IMR-90 (cell line): ENCODE measurements at regions not wholly inside any gene's neighbourhood (a gene's known extent, or its start where the extent isn't known, plus 50 kb on each side); places are given as distances from the start of the nearest gene placed in this dataset.

Source experiments
- ATAC-seq: fragments of 200-7000 bp; cut with Tn5 transposase; 2 replicates; pipeline ENCODE4 v1.9.1; 2020; ENCODE audit warnings: low read depth, mild to moderate bottlenecking, moderate library complexity
- BruUV-seq: library from RNA; stranded (reverse); fragments of 400-500 nt; replicated peaks from 2 replicates; lab custom pipeline; 2021; lab: Mats Ljungman, UMichigan
- CTCF ChIA-PET: fragments of 300-600 bp; formaldehyde crosslinking; extraction: SDS; loops from one replicate; lab custom pipeline; 2021; ENCODE audit warnings: antibody characterized with exemption; lab: Yijun Ruan, JAX
- POLR2A ChIA-PET: fragments of 300-600 bp; sonication (Branson Sonifier 250); formaldehyde crosslinking; loops from one replicate; lab custom pipeline; 2022; ENCODE audit warnings: antibody characterized with exemption; ENCODE audit not compliant: unreplicated experiment; lab: Charles Lee
- DNase-seq: peaks from one replicate; pipeline ENCODE4 v3.0.0; 2013
- H2AFZ ChIP-seq: replicated peaks from 2 replicates; pipeline ENCODE3; 2013; ENCODE audit warnings: low read length, mild to moderate bottlenecking; ENCODE audit not compliant: poor library complexity
- H2AK5ac ChIP-seq: 2 replicates; pipeline ENCODE4 v1.6.1; 2013; ENCODE audit warnings: low read depth, low read length, inconsistent platforms
- H2AK9ac ChIP-seq: replicated peaks from 2 replicates; pipeline ENCODE3; 2013; ENCODE audit warnings: mild to moderate bottlenecking, low read depth, low read length, moderate library complexity; ENCODE audit not compliant: poor library complexity
- H2BK120ac ChIP-seq: 2 replicates; pipeline ENCODE4 v1.6.1; 2013; ENCODE audit warnings: low read depth, low read length, inconsistent platforms
- H2BK15ac ChIP-seq: 3 replicates; pipeline ENCODE4 v1.6.1; 2013; ENCODE audit warnings: low read depth, low read length, inconsistent platforms
- H2BK20ac ChIP-seq: 2 replicates; pipeline ENCODE4 v1.6.1; 2013; ENCODE audit warnings: low read depth, mild to moderate bottlenecking, inconsistent platforms, low read length, moderate library complexity
- H2BK5ac ChIP-seq: 2 replicates; pipeline ENCODE4 v1.6.1; 2013; ENCODE audit warnings: mild to moderate bottlenecking, low read depth, low read length, inconsistent platforms; ENCODE audit not compliant: poor library complexity, severe bottlenecking
- H3K14ac ChIP-seq: replicated peaks from 2 replicates; pipeline ENCODE4 v1.6.1; 2013; ENCODE audit warnings: low read depth, low read length, inconsistent platforms
- H3K18ac ChIP-seq: 2 replicates; pipeline ENCODE4 v1.6.1; 2013; ENCODE audit warnings: low read depth, low read length, control low read depth
- H3K23ac ChIP-seq: 2 replicates; pipeline ENCODE4 v1.6.1; 2013; ENCODE audit warnings: low read depth, low read length, inconsistent platforms
- H3K27ac ChIP-seq: 2 replicates; pipeline ENCODE4 v1.5.1; 2013; ENCODE audit warnings: mild to moderate bottlenecking, control low read depth, low read length; ENCODE audit not compliant: insufficient read depth
- H3K27me3 ChIP-seq: 2 replicates; pipeline ENCODE4 v1.6.1; 2013; ENCODE audit warnings: low read length; ENCODE audit not compliant: control insufficient read depth, insufficient read depth
- H3K36me3 ChIP-seq: 2 replicates; pipeline ENCODE4 v1.6.1; 2013; ENCODE audit warnings: low read length, mixed read lengths; ENCODE audit not compliant: control insufficient read depth, insufficient read depth
- H3K4ac ChIP-seq: 2 replicates; pipeline ENCODE4 v1.6.1; 2013; ENCODE audit warnings: low read depth, low read length, inconsistent platforms
- H3K4me1 ChIP-seq: 2 replicates; pipeline ENCODE4 v1.6.1; 2013; ENCODE audit warnings: low read length, mixed read lengths; ENCODE audit not compliant: control insufficient read depth, insufficient read depth
- H3K4me2 ChIP-seq: 2 replicates; pipeline ENCODE4 v1.6.1; 2013; ENCODE audit warnings: low read depth, mild to moderate bottlenecking, control low read depth, low read length, moderate library complexity
- H3K4me3 ChIP-seq: 2 replicates; pipeline ENCODE4 v1.5.1; 2013; ENCODE audit warnings: low read depth, mild to moderate bottlenecking, control low read depth, low read length, moderate library complexity; ENCODE audit not compliant: insufficient read depth
- H3K56ac ChIP-seq: 2 replicates; pipeline ENCODE4 v1.6.1; 2013; ENCODE audit warnings: low read length, inconsistent platforms; ENCODE audit not compliant: insufficient read depth; ENCODE audit errors: extremely low read depth
- H3K79me1 ChIP-seq, 2 experiments: 2 replicates each; pipeline ENCODE4 v1.6.1; 2013; ENCODE audit warnings: low read length in 2 of 2, inconsistent platforms in 1 of 2, low read depth in 1 of 2
- H3K9ac ChIP-seq: 2 replicates; pipeline ENCODE4 v1.6.1; 2013; ENCODE audit warnings: low read depth, low read length, control low read depth
- H3K9me1 ChIP-seq: 2 replicates; pipeline ENCODE4 v1.6.1; 2013; ENCODE audit warnings: low read length, inconsistent platforms; ENCODE audit not compliant: insufficient read depth
- H3K9me3 ChIP-seq: 2 replicates; pipeline ENCODE4 v1.6.1; 2013; ENCODE audit warnings: low read length; ENCODE audit not compliant: control insufficient read depth, insufficient read depth
- H4K20me1 ChIP-seq: 2 replicates; pipeline ENCODE4 v1.6.1; 2013; ENCODE audit warnings: low read length, inconsistent platforms; ENCODE audit not compliant: insufficient read depth
- H4K5ac ChIP-seq: 2 replicates; pipeline ENCODE4 v1.6.1; 2013; ENCODE audit warnings: mild to moderate bottlenecking, low read depth, low read length, control low read depth
- H4K8ac ChIP-seq, 2 experiments: 2 replicates each; pipeline ENCODE4 v1.6.1; 2013; ENCODE audit warnings: low read depth in 2 of 2, low read length in 2 of 2, control low read depth in 1 of 2, inconsistent platforms in 1 of 2
- H4K91ac ChIP-seq: 2 replicates; pipeline ENCODE4 v1.6.1; 2013; ENCODE audit warnings: low read depth, low read length, inconsistent platforms; ENCODE audit not compliant: insufficient read depth
- BHLHE40 ChIP-seq: fragments of 150-350 bp; IDR thresholded peaks from 2 replicates; pipeline ENCODE4 v1.6.1; 2016; ENCODE audit warnings: mild to moderate bottlenecking, low read depth, low read length
- CEBPB ChIP-seq: IDR thresholded peaks from 2 replicates; pipeline ENCODE4 v1.6.1; 2012; ENCODE audit warnings: low read depth, low read length, improper control_type of control experiment
- CHD1 ChIP-seq: IDR thresholded peaks from 2 replicates; pipeline ENCODE4 v1.6.1; 2012; ENCODE audit warnings: low read depth, low read length, improper control_type of control experiment
- CTCF ChIP-seq: conservative IDR thresholded peaks from 2 replicates; pipeline ENCODE4 v1.5.1; 2012; ENCODE audit warnings: mild to moderate bottlenecking, low read depth, low read length, improper control_type of control experiment
- ELK1 ChIP-seq: fragments of 150-350 bp; IDR thresholded peaks from 2 replicates; pipeline ENCODE4 v1.6.1; 2016; ENCODE audit warnings: low read depth, mild to moderate bottlenecking, low read length, moderate library complexity, borderline replicate concordance
- FOS ChIP-seq: fragments of 150-350 bp; IDR thresholded peaks from 2 replicates; pipeline ENCODE4 v1.6.1; 2016; ENCODE audit warnings: low read depth, low read length
- MAFK ChIP-seq: IDR thresholded peaks from 2 replicates; pipeline ENCODE4 v1.6.1; 2012; ENCODE audit warnings: low read depth, low read length, improper control_type of control experiment
- MAZ ChIP-seq: IDR thresholded peaks from 2 replicates; pipeline ENCODE4 v1.6.1; 2012; ENCODE audit warnings: low read depth, mild to moderate bottlenecking, low read length, improper control_type of control experiment, moderate library complexity, borderline replicate concordance
- MXI1 ChIP-seq: IDR thresholded peaks from 2 replicates; pipeline ENCODE4 v1.6.1; 2012; ENCODE audit warnings: low read depth, mild to moderate bottlenecking, low read length, moderate library complexity, borderline replicate concordance
- NFE2L2 ChIP-seq: fragments of 150-350 bp; IDR thresholded peaks from 2 replicates; pipeline ENCODE4 v1.6.1; 2016; ENCODE audit warnings: low read depth, mild to moderate bottlenecking, low read length
- POLR2A ChIP-seq: IDR thresholded peaks from 2 replicates; pipeline ENCODE4 v1.6.1; 2012; ENCODE audit warnings: mild to moderate bottlenecking, low read depth, low read length
- RAD21 ChIP-seq: IDR thresholded peaks from 2 replicates; pipeline ENCODE4 v1.6.1; 2012; ENCODE audit warnings: low read length, improper control_type of control experiment
- RCOR1 ChIP-seq: IDR thresholded peaks from 2 replicates; pipeline ENCODE4 v1.6.1; 2012; ENCODE audit warnings: mild to moderate bottlenecking, low read length, improper control_type of control experiment; ENCODE audit not compliant: insufficient replicate concordance
- RFX5 ChIP-seq: IDR thresholded peaks from 2 replicates; pipeline ENCODE4 v1.8.0; 2012; ENCODE audit warnings: low read depth, mild to moderate bottlenecking, low read length, moderate library complexity
- SMC3 ChIP-seq: fragments of 150-350 bp; IDR thresholded peaks from 2 replicates; pipeline ENCODE4 v1.6.1; 2016; ENCODE audit warnings: low read depth, mild to moderate bottlenecking, antibody characterized with exemption, low read length, moderate library complexity
- USF2 ChIP-seq: fragments of 150-350 bp; IDR thresholded peaks from 2 replicates; pipeline ENCODE4 v1.6.1; 2017; ENCODE audit warnings: mild to moderate bottlenecking, antibody characterized with exemption, low read length, low read depth
- WGBS, 2 experiments: methylation state at CpG; one replicate each; pipeline versions ENCODE4 v1.1.5 to v1.1.7; 2013; ENCODE audit warnings: missing lambda C conversion rate in 2 of 2; ENCODE audit not compliant: insufficient read length in 1 of 2; ENCODE audit errors: extremely low coverage in 2 of 2; 5-methylcytosine and 5-hydroxymethylcytosine counted together
- dilution Hi-C: fragments of 300-500 bp; cut with HindIII; formaldehyde crosslinking; loops from one replicate; pipeline ENCODE4 v1.14.3; 2018; ENCODE audit warnings: low sequenced_read_pairs; ENCODE audit not compliant: unreplicated experiment
- in situ Hi-C: fragments of 300-500 bp; cut with MboI; formaldehyde crosslinking; loops from 3 replicates; pipeline ENCODE4 v1.14.3; 2019; ENCODE audit warnings: low sequenced_read_pairs, inconsistent platforms, mixed read lengths
- intact Hi-C: fragments of 100-400 bp; cut with micrococcal nuclease; formaldehyde crosslinking; loops from 2 replicates; pipeline ENCODE4 v1.10.0; 2022

GRCh38 chr16:86828653-86829052, 250.3 kb downstream of the FOXL1 start:
- Histone ChIP-seq H3K4me3 (no peak overlapping the region), H3K9me1 (peaks cover 4% of the 10 kb centered on the region), H2AFZ (no peak overlapping the region), H3K23ac (no peak overlapping the region), H4K20me1 (no peaks in the 10 kb centered on the region), H2BK20ac (no peak overlapping the region), H3K36me3 (no peaks in the 10 kb centered on the region), H3K27ac (no peak overlapping the region), H4K5ac (no peak overlapping the region), H2BK15ac (no peak overlapping the region), H2BK120ac (no peak overlapping the region), H3K4me1 (peaks cover 2% of the 10 kb centered on the region; the same call in 1 of the 2 replicates), H3K9me3 (no peaks in the 10 kb centered on the region), H3K14ac (no peak overlapping the region), H4K91ac (no peak overlapping the region), H3K9ac (no peak overlapping the region), H3K4ac (no peak overlapping the region), H2BK5ac (no peak overlapping the region), H4K8ac (no peak overlapping the region), H2AK5ac (no peak overlapping the region), H3K4me2 (no peak overlapping the region), H3K56ac (no peak overlapping the region), H2AK9ac (no peak overlapping the region), H3K79me1 (no peaks in the 10 kb centered on the region), H3K27me3 (peaks cover 31% of the 10 kb centered on the region), H3K18ac (no peak overlapping the region)
- TF ChIP-seq RAD21 (no peak), CEBPB (no peak), CTCF (no peak), MXI1 (no peak), RFX5 (no peak), POLR2A (no peak), USF2 (no peak), SMC3 (no peak), BHLHE40 (no peak), MAFK (no peak), ELK1 (no peak), MAZ (no peak), FOS (no peak), NFE2L2 (no peak), RCOR1 (no peak), CHD1 (no peak)
- in situ Hi-C loops = no loop called here
- ATAC-seq = no peak
- DNase-seq = no peak
- POLR2A ChIA-PET = no interaction called here
- WGBS, 2 experiments = 88% methylated on average over 3 of the region's 11 CpGs; no CpG with 5 or more reads in 1 of the 2 experiments
- no TSS peak for BruUV-seq
- intact Hi-C loops = no loop called here
- CTCF ChIA-PET = no interaction called here
- dilution Hi-C loops = no loop called here
